GM21526 (cell line): ENCODE measurements at regions not wholly inside any gene's neighbourhood (a gene's known extent, or its start where the extent isn't known, plus 50 kb on each side); places are given as distances from the start of the nearest gene placed in this dataset.

ENCODE experiments used
- ATAC-seq: cut with Tn5 transposase; IDR thresholded peaks from one replicate; pipeline ENCODE4 v1.9.1; 2021; ENCODE audit warnings: moderate library complexity; ENCODE audit not compliant: unreplicated experiment, low FRiP score

- no peak for ATAC-seq
Measured at GRCh38 chr14:101370593-101371569, 190.4 kb upstream of the DIO3 start.

GRCh38 chr14:101371799-101372793 lies 189.2 kb upstream of the DIO3 start:
- no peak for ATAC-seq

GRCh38 chr14:101372894-101373620 lies 188.2 kb upstream of the DIO3 start:
- no peak for ATAC-seq

GRCh38 chr14:101373690-101374295 lies 187.5 kb upstream of the DIO3 start:
- no peak for ATAC-seq

- no peak for ATAC-seq
Measured at GRCh38 chr14:101374373-101375338, 186.6 kb upstream of the DIO3 start.

GRCh38 chr14:101377069-101377468 lies 184.2 kb upstream of the DIO3 start:
- no peak for ATAC-seq

GRCh38 chr14:101379842-101380241 lies 181.5 kb upstream of the DIO3 start:
- ATAC-seq, result no peak

- no peak for ATAC-seq
Measured at GRCh38 chr14:101380512-101380911, 180.8 kb upstream of the DIO3 start.

GRCh38 chr14:101380940-101381339 lies 180.4 kb upstream of the DIO3 start:
- no peak for ATAC-seq

GRCh38 chr14:101383737-101384338 lies 177.5 kb upstream of the DIO3 start:
- ATAC-seq, result no peak

- no peak for ATAC-seq
Measured at GRCh38 chr14:101394374-101394773, 166.9 kb upstream of the DIO3 start.

- ATAC-seq, result no peak
Measured at GRCh38 chr14:101395779-101396178, 165.5 kb upstream of the DIO3 start.

GRCh38 chr14:101397206-101397605 lies 164.1 kb upstream of the DIO3 start:
- no peak for ATAC-seq

GRCh38 chr14:101398011-101398410 lies 163.3 kb upstream of the DIO3 start:
- ATAC-seq, result no peak

- no peak for ATAC-seq
Measured at GRCh38 chr14:101399737-101400517, 161.4 kb upstream of the DIO3 start.

GRCh38 chr14:101400830-101401229 lies 160.5 kb upstream of the DIO3 start:
- ATAC-seq, result no peak

- no peak for ATAC-seq
Measured at GRCh38 chr14:101402936-101403660, 158.2 kb upstream of the DIO3 start.
